ENCODE measurements at regions not wholly inside any gene's neighbourhood (a gene's known extent, or its start where the extent isn't known, plus 50 kb on each side); places are given as distances from the start of the nearest gene placed in this dataset.

GRCh38 chr3:126266291-126266840 lies 86.0 kb upstream of the ALDH1L1 start:
- DNase-seq: no peak

- no peak for DNase-seq
Measured at GRCh38 chr3:126264952-126265351, 84.6 kb upstream of the ALDH1L1 start.

- no peak for DNase-seq
Measured at GRCh38 chr3:126264381-126264780, 84.0 kb upstream of the ALDH1L1 start.

- no peak for DNase-seq
Measured at GRCh38 chr3:126263971-126264370, 83.6 kb upstream of the ALDH1L1 start.

- DNase-seq: no peak
Measured at GRCh38 chr3:126263539-126263938, 83.2 kb upstream of the ALDH1L1 start.

GRCh38 chr3:126262227-126262626 lies 81.8 kb upstream of the ALDH1L1 start:
- DNase-seq: no peak

GRCh38 chr3:126261037-126261436 lies 80.7 kb upstream of the ALDH1L1 start:
- no peak for DNase-seq

- DNase-seq: peak; percentile 49
Measured at GRCh38 chr3:126259411-126260391, 79.3 kb upstream of the ALDH1L1 start.

- no peak for DNase-seq
Measured at GRCh38 chr3:126258670-126259069, 78.3 kb upstream of the ALDH1L1 start.

GRCh38 chr3:126257984-126258383 lies 77.6 kb upstream of the ALDH1L1 start:
- DNase-seq: no peak

- DNase-seq: no peak
Measured at GRCh38 chr3:126257174-126257573, 76.8 kb upstream of the ALDH1L1 start.

GRCh38 chr3:126256251-126256650 lies 75.9 kb upstream of the ALDH1L1 start:
- no peak for DNase-seq

GRCh38 chr3:126253072-126253471 lies 72.7 kb upstream of the ALDH1L1 start:
- DNase-seq: no peak

- DNase-seq: no peak
Measured at GRCh38 chr3:126252373-126252772, 72.0 kb upstream of the ALDH1L1 start.

- peak; percentile 43 for DNase-seq
Measured at GRCh38 chr3:126245811-126246727, 65.7 kb upstream of the ALDH1L1 start.
